Activated effector memory CD4-positive, alpha-beta T cell treated with Interleukin-2 at 50 U/mL for 16 hours (primary cell): ENCODE measurements at regions not wholly inside any gene's neighbourhood (a gene's known extent, or its start where the extent isn't known, plus 50 kb on each side); places are given as distances from the start of the nearest gene placed in this dataset.

Experiments used
- DNase-seq: peaks from one replicate; pipeline ENCODE4 v3.0.0-alpha.2; 2020

GRCh38 chr9:105828171-105828570 lies 133.8 kb downstream of the TMEM38B start:
- DNase-seq = no peak

GRCh38 chr9:105828596-105829213 lies 134.4 kb downstream of the TMEM38B start:
- DNase-seq = no peak

GRCh38 chr9:105830461-105830860 lies 136.1 kb downstream of the TMEM38B start:
- DNase-seq = no peak

GRCh38 chr9:105832096-105832710 lies 137.9 kb downstream of the TMEM38B start:
- DNase-seq = no peak

- no peak for DNase-seq
Measured at GRCh38 chr9:105833271-105833975, 139.1 kb downstream of the TMEM38B start.

- no peak for DNase-seq
Measured at GRCh38 chr9:105834404-105834803, 140.1 kb downstream of the TMEM38B start.

GRCh38 chr9:105835721-105836120 lies 141.4 kb downstream of the TMEM38B start:
- no peak for DNase-seq

GRCh38 chr9:105836936-105837660 lies 142.8 kb downstream of the TMEM38B start:
- DNase-seq = no peak

- no peak for DNase-seq
Measured at GRCh38 chr9:105841562-105841961, 147.2 kb downstream of the TMEM38B start.

- no peak for DNase-seq
Measured at GRCh38 chr9:105842023-105842644, 147.8 kb downstream of the TMEM38B start.

- no peak for DNase-seq
Measured at GRCh38 chr9:105846825-105847224, 152.5 kb downstream of the TMEM38B start.

GRCh38 chr9:105850852-105851500 lies 156.6 kb downstream of the TMEM38B start:
- no peak for DNase-seq

- no peak for DNase-seq
Measured at GRCh38 chr9:105854026-105854782, 159.9 kb downstream of the TMEM38B start.

GRCh38 chr9:105854783-105855724 lies 160.7 kb downstream of the TMEM38B start:
- no peak for DNase-seq

- DNase-seq = no peak
Measured at GRCh38 chr9:105855987-105856386, 161.6 kb downstream of the TMEM38B start.

- no peak for DNase-seq
Measured at GRCh38 chr9:105858006-105858690, 163.8 kb downstream of the TMEM38B start.

- no peak for DNase-seq
Measured at GRCh38 chr9:105858877-105859276, 164.5 kb downstream of the TMEM38B start.

GRCh38 chr9:105859428-105860091 lies 165.2 kb downstream of the TMEM38B start:
- DNase-seq = no peak

- DNase-seq = no peak
Measured at GRCh38 chr9:105860516-105860915, 166.2 kb downstream of the TMEM38B start.
